Large intestine (tissue), 3 donors: ENCODE measurements at regions not wholly inside any gene's neighbourhood (a gene's known extent, or its start where the extent isn't known, plus 50 kb on each side); places are given as distances from the start of the nearest gene placed in this dataset.

Source experiments
- DNase-seq, 2 donors: peaks; one replicate each; pipeline versions ENCODE4 v3.0.0 to v3.0.0-alpha.2; 2013
- H3K27ac ChIP-seq: one replicate; pipeline ENCODE4 v1.5.1; 2013; ENCODE audit warnings: low read length
- H3K27me3 ChIP-seq: 2 replicates; pipeline ENCODE4 v1.6.1; 2013; ENCODE audit warnings: low read length; ENCODE audit not compliant: control insufficient read depth, insufficient read depth
- H3K36me3 ChIP-seq: 2 replicates; pipeline ENCODE4 v1.6.1; 2013; ENCODE audit warnings: low read length; ENCODE audit not compliant: control insufficient read depth, insufficient read depth
- H3K4me1 ChIP-seq: one replicate; pipeline ENCODE4 v1.6.1; 2013; ENCODE audit warnings: low read length; ENCODE audit not compliant: control insufficient read depth, insufficient read depth
- H3K4me3 ChIP-seq: one replicate; pipeline ENCODE4 v1.5.1; 2013; ENCODE audit warnings: low read length
- H3K9me3 ChIP-seq: one replicate; pipeline ENCODE4 v1.6.1; 2013; ENCODE audit warnings: mild to moderate bottlenecking, low read depth, low read length, moderate library complexity; ENCODE audit not compliant: control insufficient read depth
- WGBS: methylation state at CpG from one replicate; pipeline ENCODE4 v1.1.5; 2013; ENCODE audit warnings: low lambda C conversion rate; ENCODE audit not compliant: insufficient coverage; 5-methylcytosine and 5-hydroxymethylcytosine counted together

GRCh38 chr12:83665634-83666218, 979.0 kb downstream of the TMTC2 start:
- no peaks in the 10 kb centered on the region for H3K27me3 ChIP-seq
- DNase-seq: no peak
- H3K4me3 ChIP-seq: no peak overlapping the region
- no peaks in the 10 kb centered on the region for H3K4me1 ChIP-seq
- no peaks in the 10 kb centered on the region for H3K36me3 ChIP-seq
- no peak overlapping the region for H3K27ac ChIP-seq
- no peaks in the 10 kb centered on the region for H3K9me3 ChIP-seq

GRCh38 chr12:83664650-83665049, 977.9 kb downstream of the TMTC2 start:
- Histone ChIP-seq H3K4me1 (no peaks in the 10 kb centered on the region), H3K27me3 (no peaks in the 10 kb centered on the region), H3K9me3 (no peaks in the 10 kb centered on the region), H3K27ac (no peak overlapping the region), H3K4me3 (no peak overlapping the region), H3K36me3 (no peaks in the 10 kb centered on the region)
- DNase-seq: no peak

DNA sequence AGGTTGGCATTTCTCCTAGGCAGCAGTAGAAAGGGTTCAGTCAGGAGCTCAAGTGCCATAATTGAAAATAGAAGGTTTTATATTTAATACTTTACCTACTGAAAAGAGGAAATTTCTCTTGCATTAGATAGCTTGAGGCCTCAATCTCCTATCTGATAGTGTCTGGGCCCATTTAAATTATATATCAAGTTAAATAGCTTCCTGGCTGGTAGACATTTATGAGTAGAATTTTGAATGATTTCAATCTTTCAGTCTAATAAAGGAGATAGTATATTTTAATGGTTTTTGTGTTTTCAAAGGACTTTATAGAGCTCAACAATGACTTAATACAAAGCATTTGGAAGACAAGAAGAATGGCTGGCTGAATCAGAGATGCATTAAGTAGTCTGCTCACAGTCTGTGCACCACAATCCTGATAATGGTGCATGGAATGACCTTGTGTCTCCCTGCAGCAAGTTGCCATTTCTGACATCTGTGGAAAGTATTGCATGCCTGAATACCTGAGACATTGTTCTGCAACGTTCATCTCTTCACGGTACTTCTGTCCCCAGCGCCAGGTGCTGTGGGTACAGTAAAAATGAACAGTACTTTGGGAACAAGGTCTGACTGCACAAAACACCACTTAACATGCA, 974.1 kb downstream of the TMTC2 start:
- no CpG with 5 or more reads among the region's 3 CpGs for WGBS

GRCh38 chr12:83659321-83659720, 972.6 kb downstream of the TMTC2 start:
- 80% methylated on average over 2 of the region's 2 CpGs for WGBS

More for the DNA sequence above, 974.1 kb downstream of the TMTC2 start:
- Histone ChIP-seq H3K9me3 (no peaks in the 10 kb centered on the region), H3K27me3 (no peaks in the 10 kb centered on the region), H3K4me3 (no peak overlapping the region), H3K4me1 (no peaks in the 10 kb centered on the region), H3K36me3 (no peaks in the 10 kb centered on the region), H3K27ac (no peak overlapping the region)
- DNase-seq: no peak

GRCh38 chr12:83656004-83656403, 969.3 kb downstream of the TMTC2 start:
- Histone ChIP-seq H3K4me1 (no peaks in the 10 kb centered on the region), H3K27ac (no peak overlapping the region), H3K36me3 (no peaks in the 10 kb centered on the region), H3K27me3 (no peaks in the 10 kb centered on the region), H3K9me3 (peaks cover 3% of the 10 kb centered on the region), H3K4me3 (no peak overlapping the region)
- DNase-seq: no peak
- 75% methylated on average over 1 of the region's 2 CpGs for WGBS

More at GRCh38 chr12:83659321-83659720, 972.6 kb downstream of the TMTC2 start:
- Histone ChIP-seq H3K9me3 (no peaks in the 10 kb centered on the region), H3K27ac (no peak overlapping the region), H3K4me1 (no peaks in the 10 kb centered on the region), H3K27me3 (no peaks in the 10 kb centered on the region), H3K4me3 (no peak overlapping the region), H3K36me3 (no peaks in the 10 kb centered on the region)
- no peak for DNase-seq

DNA sequence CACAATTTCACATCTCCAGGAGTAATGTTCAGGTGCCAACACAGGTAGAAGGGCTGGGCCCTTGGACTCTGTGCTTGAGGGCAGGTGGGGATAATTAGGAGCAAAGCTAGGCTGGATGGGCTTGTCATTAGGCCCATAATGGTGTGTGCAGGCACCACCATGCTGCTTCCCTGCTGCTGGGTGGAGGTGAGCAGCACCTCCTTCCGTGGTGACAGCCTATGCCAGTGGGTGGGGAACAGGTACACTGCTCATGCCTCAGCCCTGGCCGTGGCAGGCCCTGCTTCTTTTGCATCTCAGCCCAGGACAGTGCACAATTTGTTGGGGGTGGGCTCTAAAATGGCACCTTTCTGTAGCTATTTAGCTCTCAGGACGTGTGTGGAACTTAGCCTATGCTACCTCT, 955.5 kb downstream of the TMTC2 start:
- Histone ChIP-seq H3K4me1 (no peaks in the 10 kb centered on the region), H3K4me3 (no peak overlapping the region), H3K27me3 (no peaks in the 10 kb centered on the region), H3K9me3 (peaks cover 2% of the 10 kb centered on the region), H3K27ac (no peak overlapping the region), H3K36me3 (no peaks in the 10 kb centered on the region)
- no CpG with 5 or more reads among the region's 3 CpGs for WGBS
- DNase-seq: no peak

- H3K27ac ChIP-seq: no peak overlapping the region
- H3K4me1 ChIP-seq: no peaks in the 10 kb centered on the region
- peaks cover 2% of the 10 kb centered on the region for H3K9me3 ChIP-seq
- WGBS: no CpG with 5 or more reads among the region's 3 CpGs
- DNase-seq: no peak
- H3K4me3 ChIP-seq: no peak overlapping the region
- H3K27me3 ChIP-seq: no peaks in the 10 kb centered on the region
- no peaks in the 10 kb centered on the region for H3K36me3 ChIP-seq
Measured at GRCh38 chr12:83641789-83642188, 955.1 kb downstream of the TMTC2 start.

- H3K4me1 ChIP-seq: no peaks in the 10 kb centered on the region
- no peaks in the 10 kb centered on the region for H3K27me3 ChIP-seq
- H3K27ac ChIP-seq: no peak overlapping the region
- no peaks in the 10 kb centered on the region for H3K36me3 ChIP-seq
- DNase-seq: no peak
- WGBS: 92% methylated on average over 3 of the region's 4 CpGs
- H3K4me3 ChIP-seq: no peak overlapping the region
- no peaks in the 10 kb centered on the region for H3K9me3 ChIP-seq
Measured at GRCh38 chr12:83634726-83635267, 948.1 kb downstream of the TMTC2 start.

GRCh38 chr12:83630526-83630925, 943.8 kb downstream of the TMTC2 start:
- no peaks in the 10 kb centered on the region for H3K36me3 ChIP-seq
- H3K27me3 ChIP-seq: no peaks in the 10 kb centered on the region
- H3K4me3 ChIP-seq: no peak overlapping the region
- no CpG with 5 or more reads among the region's 1 CpG for WGBS
- DNase-seq: no peak
- no peak overlapping the region for H3K27ac ChIP-seq
- no peaks in the 10 kb centered on the region for H3K9me3 ChIP-seq
- no peaks in the 10 kb centered on the region for H3K4me1 ChIP-seq

GRCh38 chr12:83629931-83630330, 943.2 kb downstream of the TMTC2 start:
- no peak for DNase-seq
- Histone ChIP-seq H3K27me3 (no peaks in the 10 kb centered on the region), H3K4me1 (no peaks in the 10 kb centered on the region), H3K36me3 (no peaks in the 10 kb centered on the region), H3K27ac (no peak overlapping the region), H3K9me3 (no peaks in the 10 kb centered on the region), H3K4me3 (no peak overlapping the region)
- no CpG with 5 or more reads among the region's 3 CpGs for WGBS

DNA sequence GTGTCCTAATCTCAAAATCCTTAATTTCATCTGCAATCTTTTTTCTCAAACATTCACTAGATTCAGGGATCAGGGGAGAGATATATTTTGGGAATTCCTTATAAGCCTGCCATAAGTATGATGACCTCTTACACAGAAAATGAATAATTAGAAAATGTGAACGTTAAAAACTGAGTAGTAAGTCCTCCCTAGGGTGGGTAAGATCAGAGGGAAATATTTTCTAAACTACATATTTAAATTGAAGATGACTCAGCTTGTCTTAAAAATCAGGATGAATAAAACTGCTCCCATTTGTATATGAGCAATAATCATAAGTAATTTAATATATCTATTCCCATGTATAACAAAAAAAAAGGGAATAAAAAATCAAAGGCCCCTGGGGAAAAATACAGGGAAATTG, 935.5 kb downstream of the TMTC2 start:
- no peak for DNase-seq
- WGBS: 80% methylated on average over 1 of the region's 1 CpG
- Histone ChIP-seq H3K9me3 (no peaks in the 10 kb centered on the region), H3K4me1 (no peaks in the 10 kb centered on the region), H3K36me3 (no peaks in the 10 kb centered on the region), H3K27ac (no peak overlapping the region), H3K27me3 (no peaks in the 10 kb centered on the region), H3K4me3 (no peak overlapping the region)
